ENCODE measurements at regions not wholly inside any gene's neighbourhood (a gene's known extent, or its start where the extent isn't known, plus 50 kb on each side); places are given as distances from the start of the nearest gene placed in this dataset.

DNA sequence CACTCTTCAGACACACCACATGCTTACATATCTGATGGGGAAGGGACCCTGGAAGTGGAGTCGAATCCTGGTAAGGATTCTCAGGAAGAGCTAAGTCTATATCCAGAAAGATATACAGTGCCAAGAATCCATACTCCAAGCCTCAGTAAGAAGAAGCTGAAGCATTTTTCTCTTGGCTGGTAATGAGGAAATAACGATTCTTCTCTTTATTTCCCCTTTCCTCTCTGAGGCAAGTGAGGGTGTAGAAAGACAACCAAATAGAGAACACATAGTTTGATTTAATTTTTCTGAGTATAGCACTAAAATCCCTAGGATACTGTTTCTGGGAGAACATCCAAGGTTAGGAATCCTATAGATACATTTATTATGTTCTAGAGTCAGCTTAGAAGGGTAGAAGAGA is 857.3 kb downstream of the TUSC7 start:
- TF ChIP-seq, protein P1, sequence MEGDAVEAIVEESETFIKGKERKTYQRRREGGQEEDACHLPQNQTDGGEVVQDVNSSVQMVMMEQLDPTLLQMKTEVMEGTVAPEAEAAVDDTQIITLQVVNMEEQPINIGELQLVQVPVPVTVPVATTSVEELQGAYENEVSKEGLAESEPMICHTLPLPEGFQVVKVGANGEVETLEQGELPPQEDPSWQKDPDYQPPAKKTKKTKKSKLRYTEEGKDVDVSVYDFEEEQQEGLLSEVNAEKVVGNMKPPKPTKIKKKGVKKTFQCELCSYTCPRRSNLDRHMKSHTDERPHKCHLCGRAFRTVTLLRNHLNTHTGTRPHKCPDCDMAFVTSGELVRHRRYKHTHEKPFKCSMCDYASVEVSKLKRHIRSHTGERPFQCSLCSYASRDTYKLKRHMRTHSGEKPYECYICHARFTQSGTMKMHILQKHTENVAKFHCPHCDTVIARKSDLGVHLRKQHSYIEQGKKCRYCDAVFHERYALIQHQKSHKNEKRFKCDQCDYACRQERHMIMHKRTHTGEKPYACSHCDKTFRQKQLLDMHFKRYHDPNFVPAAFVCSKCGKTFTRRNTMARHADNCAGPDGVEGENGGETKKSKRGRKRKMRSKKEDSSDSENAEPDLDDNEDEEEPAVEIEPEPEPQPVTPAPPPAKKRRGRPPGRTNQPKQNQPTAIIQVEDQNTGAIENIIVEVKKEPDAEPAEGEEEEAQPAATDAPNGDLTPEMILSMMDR (IDR thresholded peaks at IDR 0.05): no peak
- TF ChIP-seq POLR2AphosphoS5 (IDR thresholded peaks at IDR 0.05) (no peak), EP300 (IDR thresholded peaks at IDR 0.05; ENCODE audit: low read depth) (no peak)

Data from transverse colon (tissue), 4 donors.